Esophagus squamous epithelium (tissue), 5 donors: ENCODE measurements at regions not wholly inside any gene's neighbourhood (a gene's known extent, or its start where the extent isn't known, plus 50 kb on each side); places are given as distances from the start of the nearest gene placed in this dataset.

ENCODE experiments used
- DNase-seq: peaks from one replicate; lab custom pipeline; 2025; lab: John Stamatoyannopoulos, UW
- H3K27ac ChIP-seq, 4 donors: fragments of 200-600 bp; sonication (generic); one replicate each; pipeline ENCODE4 v1.5.1; 2016 to 2019; ENCODE audit warnings: mild to moderate bottlenecking in 1 of 4
- H3K27me3 ChIP-seq, 4 donors: fragments of 200-600 bp; sonication (generic); 1 replicate in 3 of 4; 2 replicates in 1 of 4; pipeline versions ENCODE4 v1.5.1 to v1.6.0; 2017 to 2021; ENCODE audit warnings: antibody characterized with exemption in 1 of 4
- H3K36me3 ChIP-seq, 3 donors: fragments of 200-600 bp; sonication (generic); one replicate each; pipeline ENCODE4 v1.5.1; 2016 to 2019
- H3K4me1 ChIP-seq, 3 donors: fragments of 200-600 bp; sonication (generic); one replicate each; pipeline ENCODE4 v1.5.1; 2017 to 2019
- H3K4me3 ChIP-seq, 4 donors: fragments of 200-600 bp; sonication (generic); 1 replicate in 3 of 4; 2 replicates in 1 of 4; pipeline ENCODE4 v1.5.1; 2016 to 2019; ENCODE audit warnings: mild to moderate bottlenecking in 2 of 4, moderate library complexity in 1 of 4
- H3K9me3 ChIP-seq, 3 donors: fragments of 200-600 bp; sonication (generic); one replicate each; pipeline ENCODE4 v1.5.1; 2016 to 2019
- POLR2A ChIP-seq, 4 donors: fragments of 450-650 bp; IDR thresholded peaks; one replicate each; pipeline ENCODE4 v1.6.1; 2017; ENCODE audit warnings: antibody characterized with exemption in 4 of 4, mild to moderate bottlenecking in 4 of 4, moderate library complexity in 3 of 4
- WGBS, 2 donors: methylation state at CpG; one replicate each; pipeline ENCODE4 v1.1.5; 2018; 5-methylcytosine and 5-hydroxymethylcytosine counted together
- intact Hi-C: fragments of 100-400 bp; cut with DNase I; formaldehyde crosslinking; loops from one replicate; pipeline ENCODE4 v1.15.0; 2022
- TF ChIP-seq, protein P1 (sequence below), 6 experiments: fragments of 450-650 bp in 4 of 6; fragments of 200-600 bp in 2 of 6; sonication (generic) in 2 of 6; IDR thresholded peaks; one replicate each; pipeline ENCODE4 v1.5.1; 2016 to 2019; ENCODE audit warnings: antibody characterized with exemption in 6 of 6, mild to moderate bottlenecking in 4 of 6, moderate library complexity in 4 of 6
- donor health status: DM: yes; HTN: yes; CAD: no.

- H3K4me1 ChIP-seq, result no peaks in the 10 kb centered on the region
- no peak overlapping the region for H3K4me3 ChIP-seq
- 67 to 70% methylated on average over 9 of the region's 9 CpGs for WGBS, 2 donors
- intact Hi-C loops, result no loop called here
- no peaks in the 10 kb centered on the region for H3K36me3 ChIP-seq
- no peak for TF ChIP-seq POLR2A (IDR thresholded peaks at IDR 0.05)
- TF ChIP-seq, protein P1, sequence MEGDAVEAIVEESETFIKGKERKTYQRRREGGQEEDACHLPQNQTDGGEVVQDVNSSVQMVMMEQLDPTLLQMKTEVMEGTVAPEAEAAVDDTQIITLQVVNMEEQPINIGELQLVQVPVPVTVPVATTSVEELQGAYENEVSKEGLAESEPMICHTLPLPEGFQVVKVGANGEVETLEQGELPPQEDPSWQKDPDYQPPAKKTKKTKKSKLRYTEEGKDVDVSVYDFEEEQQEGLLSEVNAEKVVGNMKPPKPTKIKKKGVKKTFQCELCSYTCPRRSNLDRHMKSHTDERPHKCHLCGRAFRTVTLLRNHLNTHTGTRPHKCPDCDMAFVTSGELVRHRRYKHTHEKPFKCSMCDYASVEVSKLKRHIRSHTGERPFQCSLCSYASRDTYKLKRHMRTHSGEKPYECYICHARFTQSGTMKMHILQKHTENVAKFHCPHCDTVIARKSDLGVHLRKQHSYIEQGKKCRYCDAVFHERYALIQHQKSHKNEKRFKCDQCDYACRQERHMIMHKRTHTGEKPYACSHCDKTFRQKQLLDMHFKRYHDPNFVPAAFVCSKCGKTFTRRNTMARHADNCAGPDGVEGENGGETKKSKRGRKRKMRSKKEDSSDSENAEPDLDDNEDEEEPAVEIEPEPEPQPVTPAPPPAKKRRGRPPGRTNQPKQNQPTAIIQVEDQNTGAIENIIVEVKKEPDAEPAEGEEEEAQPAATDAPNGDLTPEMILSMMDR (IDR thresholded peaks at IDR 0.05), result no peak
- H3K27me3 ChIP-seq, result no peaks in the 10 kb centered on the region
- no peak overlapping the region for H3K27ac ChIP-seq
- H3K9me3 ChIP-seq, result no peaks in the 10 kb centered on the region
- no peak for DNase-seq
Observed at GRCh38 chr10:6321880-6322279, 119.1 kb downstream of the PFKFB3 start.

DNA sequence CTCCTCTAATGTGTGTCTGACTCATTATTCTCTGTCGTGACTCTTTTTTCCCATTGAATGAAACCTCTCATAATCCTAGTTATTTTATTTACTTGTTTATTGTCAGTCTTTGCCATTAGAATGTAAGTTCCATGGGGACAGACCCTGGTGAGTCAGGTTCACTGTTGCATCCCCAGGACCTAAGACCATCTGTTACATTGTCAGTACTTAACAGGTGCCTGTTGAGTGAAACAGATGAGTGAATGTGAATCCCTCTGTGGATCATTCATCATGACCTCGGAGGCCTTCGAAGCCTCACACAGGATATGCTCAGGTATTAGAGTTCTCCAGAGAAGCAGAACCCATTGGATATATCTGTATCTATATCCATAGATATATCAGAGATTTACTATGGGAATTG lies 120.1 kb downstream of the PFKFB3 start:
- no peaks in the 10 kb centered on the region for H3K4me1 ChIP-seq
- TF ChIP-seq, protein P1 (IDR thresholded peaks at IDR 0.05), result no peak
- TF ChIP-seq POLR2A (IDR thresholded peaks at IDR 0.05), result no peak
- no peaks in the 10 kb centered on the region for H3K9me3 ChIP-seq
- no peak for DNase-seq
- H3K27ac ChIP-seq, result no peak overlapping the region
- H3K4me3 ChIP-seq, result no peak overlapping the region
- 88 to 94% methylated on average over 3 of the region's 3 CpGs for WGBS, 2 donors
- intact Hi-C loops, result no loop called here
- no peaks in the 10 kb centered on the region for H3K36me3 ChIP-seq
- H3K27me3 ChIP-seq, result no peaks in the 10 kb centered on the region

DNA sequence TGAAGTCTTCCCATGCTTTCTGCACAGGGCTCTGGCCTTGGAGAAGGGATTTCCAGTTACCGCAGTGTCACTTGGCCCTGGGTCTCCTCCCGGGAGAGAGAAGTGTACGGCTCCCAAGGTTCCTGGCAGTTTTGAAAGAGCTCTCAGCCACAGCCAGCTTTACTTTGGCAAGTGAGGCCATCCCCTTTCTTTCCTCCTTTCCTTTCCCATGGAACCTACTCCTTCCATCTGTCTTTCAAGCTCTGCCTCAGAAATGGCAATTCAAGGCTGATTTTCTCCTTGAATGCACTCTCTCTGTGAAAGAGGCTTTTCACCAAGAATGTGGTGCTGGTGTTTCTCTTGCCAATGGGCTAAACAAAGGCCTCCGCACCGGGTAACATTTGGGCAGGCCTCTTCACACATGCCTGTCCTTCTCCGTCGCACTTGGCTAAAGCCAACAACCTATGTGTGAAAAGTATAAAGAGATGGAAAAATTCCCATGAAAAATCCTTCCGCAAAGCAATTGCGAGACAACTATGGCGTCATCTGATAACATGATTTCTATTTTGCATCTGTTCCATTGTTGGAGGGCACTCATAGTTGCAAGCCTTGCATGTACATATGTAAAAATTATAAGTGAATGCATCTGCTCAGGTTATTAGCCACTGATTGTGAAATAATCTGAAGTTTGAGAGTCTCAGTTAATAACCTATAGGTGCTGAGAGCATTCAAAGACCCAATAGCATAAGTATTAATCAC lies 125.4 kb downstream of the PFKFB3 start:
- no peak for DNase-seq
- Histone ChIP-seq H3K9me3 (no peaks in the 10 kb centered on the region), H3K36me3 (no peaks in the 10 kb centered on the region), H3K27ac (no peak overlapping the region), H3K4me1 (no peaks in the 10 kb centered on the region), H3K4me3 (no peak overlapping the region), H3K27me3 (no peaks in the 10 kb centered on the region)
- WGBS, 2 donors, result 92 to 93% methylated on average over 10 of the region's 10 CpGs
- intact Hi-C loops, result no loop called here
- no peak for TF ChIP-seq POLR2A (IDR thresholded peaks at IDR 0.05)
- TF ChIP-seq, protein P1 (IDR thresholded peaks at IDR 0.05), result no peak

GRCh38 chr10:6328699-6329423 lies 126.1 kb downstream of the PFKFB3 start:
- WGBS, 2 donors, result 60 to 82% methylated on average over 8 to 11 of the region's 11 CpGs
- no peak overlapping the region for H3K27ac ChIP-seq
- H3K9me3 ChIP-seq, result no peaks in the 10 kb centered on the region
- no peaks in the 10 kb centered on the region for H3K27me3 ChIP-seq
- no peak for DNase-seq
- intact Hi-C loops, result no loop called here
- H3K36me3 ChIP-seq, result no peaks in the 10 kb centered on the region
- no peak overlapping the region for H3K4me3 ChIP-seq
- TF ChIP-seq, protein P1 (IDR thresholded peaks at IDR 0.05), result no peak
- no peak for TF ChIP-seq POLR2A (IDR thresholded peaks at IDR 0.05)
- no peaks in the 10 kb centered on the region for H3K4me1 ChIP-seq

GRCh38 chr10:6333086-6333485 lies 130.4 kb downstream of the PFKFB3 start:
- Histone ChIP-seq H3K27me3 (no peaks in the 10 kb centered on the region), H3K4me1 (no peaks in the 10 kb centered on the region), H3K36me3 (no peaks in the 10 kb centered on the region), H3K9me3 (no peaks in the 10 kb centered on the region), H3K4me3 (no peak overlapping the region), H3K27ac (no peak overlapping the region)
- 85 to 100% methylated on average over 1 to 2 of the region's 4 CpGs for WGBS, 2 donors
- intact Hi-C loops, result no loop called here
- TF ChIP-seq POLR2A (IDR thresholded peaks at IDR 0.05), result no peak
- TF ChIP-seq, protein P1 (IDR thresholded peaks at IDR 0.05), result no peak
- no peak for DNase-seq
